Thoracic aorta (tissue), 2 donors: ENCODE measurements at regions not wholly inside any gene's neighbourhood (a gene's known extent, or its start where the extent isn't known, plus 50 kb on each side); places are given as distances from the start of the nearest gene placed in this dataset.

ENCODE experiments used
- ATAC-seq: fragments of 150-250 bp; one replicate; pipeline ENCODE4 v1.8.0; 2017; ENCODE audit warnings: low read depth; ENCODE audit not compliant: insufficient number of reproducible peaks, low FRiP score
- DNase-seq: peaks from one replicate; pipeline ENCODE4 v3.0.0-alpha.2; 2020; ENCODE audit warnings: low spot score
- H3K27ac ChIP-seq, 2 donors: fragments of 200-600 bp; sonication (generic); 1 replicate in 1 of 2; 2 replicates in 1 of 2; pipeline ENCODE4 v1.5.1; 2016; ENCODE audit warnings: mild to moderate bottlenecking in 2 of 2, moderate library complexity in 2 of 2
- H3K27me3 ChIP-seq: fragments of 200-600 bp; sonication (generic); replicated peaks from 2 replicates; pipeline ENCODE4 v1.6.0; 2016; ENCODE audit warnings: mild to moderate bottlenecking; ENCODE audit not compliant: insufficient read depth
- H3K36me3 ChIP-seq: fragments of 200-600 bp; sonication (generic); one replicate; pipeline ENCODE4 v1.5.1; 2016
- H3K4me1 ChIP-seq, 2 donors: fragments of 200-600 bp; sonication (generic); 1 replicate in 1 of 2; 2 replicates in 1 of 2; pipeline versions ENCODE4 v1.5.1 to v1.6.0; 2016; ENCODE audit warnings: low read depth in 2 of 2, mild to moderate bottlenecking in 1 of 2; ENCODE audit not compliant: control insufficient read depth in 1 of 2
- H3K4me3 ChIP-seq: fragments of 200-600 bp; sonication (generic); 2 replicates; pipeline ENCODE4 v1.5.1; 2016; ENCODE audit warnings: mild to moderate bottlenecking
- H3K9me3 ChIP-seq: fragments of 200-600 bp; sonication (generic); 2 replicates; pipeline ENCODE4 v1.5.1; 2016
- TF ChIP-seq, protein P1 (sequence below): fragments of 200-600 bp; sonication (generic); IDR thresholded peaks from one replicate; pipeline ENCODE4 v1.5.1; 2019; ENCODE audit warnings: antibody characterized with exemption

DNA sequence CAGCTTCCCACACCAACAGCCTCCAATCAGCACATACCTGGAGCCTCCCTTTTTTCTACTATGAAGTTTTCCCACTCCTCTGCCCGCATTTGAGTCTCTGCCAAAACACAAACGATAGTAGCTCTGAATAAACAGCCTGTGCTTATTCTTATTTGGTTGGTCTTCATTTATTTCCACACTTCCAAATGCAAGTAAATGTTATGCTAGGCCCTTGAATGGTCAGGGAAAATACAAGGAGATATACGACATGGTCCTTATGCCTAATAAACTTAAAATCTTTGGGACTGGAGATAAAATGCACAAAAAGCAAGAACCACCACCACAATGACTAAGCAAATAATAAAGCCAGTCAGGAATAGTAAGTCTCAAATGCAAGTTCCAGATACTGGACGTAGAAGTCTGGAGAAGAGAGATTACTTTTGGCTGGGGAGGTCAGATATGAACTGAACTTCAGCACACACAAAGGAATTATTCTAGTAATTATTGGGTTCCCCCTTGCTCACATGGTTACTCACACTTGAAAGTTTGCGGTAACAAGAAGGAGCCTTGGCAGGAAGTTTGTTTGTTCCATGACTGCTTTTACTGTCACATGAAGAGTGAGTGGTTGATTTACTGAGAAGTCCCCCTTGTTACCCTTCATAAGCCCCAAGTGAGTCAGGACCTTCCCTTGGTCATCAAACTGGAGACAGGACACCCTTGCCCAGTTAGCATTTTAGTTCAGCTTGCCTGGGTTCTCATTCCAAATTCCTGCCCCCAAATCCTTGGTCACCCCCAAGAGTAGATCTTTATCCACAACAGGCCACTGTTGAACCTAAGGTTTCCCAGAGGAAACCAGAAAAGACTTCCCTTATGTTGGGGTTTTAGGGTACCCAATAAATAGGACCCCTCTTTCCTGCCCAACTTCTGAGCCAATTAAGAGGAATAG, 511.2 kb upstream of the JARID2 start:
- H3K36me3 ChIP-seq: no peaks in the 10 kb centered on the region
- no peaks in the 10 kb centered on the region for H3K9me3 ChIP-seq
- H3K27me3 ChIP-seq: no peaks in the 10 kb centered on the region
- no peak overlapping the region for H3K4me3 ChIP-seq
- ATAC-seq (no peak), DNase-seq (no peak)
- no peaks in the 10 kb centered on the region for H3K4me1 ChIP-seq
- no peak overlapping the region for H3K27ac ChIP-seq
- TF ChIP-seq, protein P1, sequence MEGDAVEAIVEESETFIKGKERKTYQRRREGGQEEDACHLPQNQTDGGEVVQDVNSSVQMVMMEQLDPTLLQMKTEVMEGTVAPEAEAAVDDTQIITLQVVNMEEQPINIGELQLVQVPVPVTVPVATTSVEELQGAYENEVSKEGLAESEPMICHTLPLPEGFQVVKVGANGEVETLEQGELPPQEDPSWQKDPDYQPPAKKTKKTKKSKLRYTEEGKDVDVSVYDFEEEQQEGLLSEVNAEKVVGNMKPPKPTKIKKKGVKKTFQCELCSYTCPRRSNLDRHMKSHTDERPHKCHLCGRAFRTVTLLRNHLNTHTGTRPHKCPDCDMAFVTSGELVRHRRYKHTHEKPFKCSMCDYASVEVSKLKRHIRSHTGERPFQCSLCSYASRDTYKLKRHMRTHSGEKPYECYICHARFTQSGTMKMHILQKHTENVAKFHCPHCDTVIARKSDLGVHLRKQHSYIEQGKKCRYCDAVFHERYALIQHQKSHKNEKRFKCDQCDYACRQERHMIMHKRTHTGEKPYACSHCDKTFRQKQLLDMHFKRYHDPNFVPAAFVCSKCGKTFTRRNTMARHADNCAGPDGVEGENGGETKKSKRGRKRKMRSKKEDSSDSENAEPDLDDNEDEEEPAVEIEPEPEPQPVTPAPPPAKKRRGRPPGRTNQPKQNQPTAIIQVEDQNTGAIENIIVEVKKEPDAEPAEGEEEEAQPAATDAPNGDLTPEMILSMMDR: no peak

DNA sequence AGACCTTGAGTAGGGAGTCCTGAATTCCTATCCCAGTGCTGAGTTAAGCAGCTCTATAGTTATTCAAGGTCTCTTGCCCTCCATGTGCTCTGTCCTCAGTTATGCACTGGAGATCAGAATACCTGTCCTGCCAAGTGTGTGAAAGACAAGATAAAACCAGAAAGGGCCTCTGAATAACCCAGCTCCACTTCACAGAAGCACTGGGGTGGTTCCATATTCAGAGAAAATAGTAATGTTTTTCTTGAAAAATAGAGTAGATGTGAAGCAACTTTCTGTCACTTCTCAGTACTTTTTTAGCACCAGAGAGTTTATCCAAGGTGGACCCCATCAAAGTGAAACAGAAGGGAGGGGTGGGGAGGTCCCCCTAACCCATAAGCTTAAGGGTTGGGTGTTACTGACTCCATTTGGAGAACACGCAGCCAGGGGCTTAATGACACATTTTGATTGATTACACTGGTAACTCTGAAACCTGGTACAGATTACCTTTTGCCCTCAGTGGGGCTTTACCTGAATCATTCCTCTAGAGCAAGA, 509.8 kb upstream of the JARID2 start:
- DNase-seq (no peak), ATAC-seq (no peak)
- no peaks in the 10 kb centered on the region for H3K9me3 ChIP-seq
- H3K4me3 ChIP-seq: no peak overlapping the region
- no peaks in the 10 kb centered on the region for H3K4me1 ChIP-seq
- TF ChIP-seq, protein P1: no peak
- H3K36me3 ChIP-seq: no peaks in the 10 kb centered on the region
- no peaks in the 10 kb centered on the region for H3K27me3 ChIP-seq
- no peak overlapping the region for H3K27ac ChIP-seq

DNA sequence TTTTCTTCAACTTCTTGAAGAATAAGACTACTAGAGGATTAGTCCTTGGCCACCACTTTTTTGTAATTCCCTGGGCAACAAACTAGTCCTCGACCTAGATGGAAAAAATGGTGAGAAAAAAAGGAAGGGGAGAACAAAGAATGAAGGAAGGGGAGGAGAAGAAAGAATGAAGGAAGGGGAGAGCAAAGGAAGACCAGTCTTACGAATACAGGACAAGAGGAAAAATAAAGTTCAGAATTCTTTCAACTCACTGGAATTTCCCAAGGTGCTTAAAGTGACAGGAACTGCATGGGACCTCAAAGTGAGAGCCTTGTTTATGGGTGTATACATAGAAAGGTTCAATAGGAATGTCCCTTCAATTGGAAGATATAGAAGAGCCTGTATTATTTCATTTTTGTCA, 509.3 kb upstream of the JARID2 start:
- Histone ChIP-seq H3K4me3 (no peak overlapping the region), H3K36me3 (no peaks in the 10 kb centered on the region), H3K27me3 (no peaks in the 10 kb centered on the region), H3K9me3 (no peaks in the 10 kb centered on the region), H3K27ac (no peak overlapping the region), H3K4me1 (no peaks in the 10 kb centered on the region)
- ATAC-seq: no peak
- TF ChIP-seq, protein P1: no peak
- no peak for DNase-seq

DNA sequence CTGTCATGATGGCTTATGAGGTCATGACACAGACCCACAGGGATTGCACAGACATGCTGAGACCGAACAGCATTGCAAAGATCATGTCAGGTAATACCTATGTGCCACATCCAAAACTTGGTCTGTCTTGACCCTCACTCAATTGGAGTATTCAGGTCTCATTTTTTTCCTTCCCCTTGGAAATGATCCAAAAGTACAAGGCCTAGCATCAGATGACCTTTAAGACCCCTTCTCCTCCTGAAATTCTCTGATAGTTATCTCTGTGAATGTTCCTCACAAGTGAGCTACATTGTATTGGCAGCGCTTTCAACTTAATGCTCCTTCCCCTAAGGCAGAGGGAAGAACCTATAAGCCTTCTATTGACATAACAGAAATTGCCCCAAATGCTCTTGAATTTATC, 507.4 kb upstream of the JARID2 start:
- Histone ChIP-seq H3K27ac (no peak overlapping the region), H3K4me1 (no peaks in the 10 kb centered on the region), H3K36me3 (no peaks in the 10 kb centered on the region), H3K27me3 (no peaks in the 10 kb centered on the region), H3K4me3 (no peak overlapping the region), H3K9me3 (no peaks in the 10 kb centered on the region)
- no peak for DNase-seq
- no peak for ATAC-seq
- TF ChIP-seq, protein P1: no peak

DNA sequence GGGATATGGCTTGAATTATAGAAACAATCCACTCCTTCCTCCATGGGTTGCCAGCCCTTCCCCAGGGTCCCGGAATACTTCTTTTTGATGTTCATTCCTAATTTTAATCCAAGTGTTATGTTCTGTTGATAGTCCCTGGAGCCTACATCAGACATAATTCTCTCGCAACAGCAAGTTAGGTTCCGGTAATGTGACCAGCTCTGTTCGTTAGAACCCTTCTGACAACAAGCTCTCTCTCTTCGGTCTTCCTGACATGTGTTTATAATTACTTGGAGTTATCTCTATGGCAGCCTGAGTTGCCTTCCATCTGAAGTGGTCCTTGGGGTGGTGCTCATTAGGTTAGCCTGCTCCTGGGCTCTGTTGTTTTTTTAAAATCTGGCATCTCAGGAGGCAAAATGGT, 506.9 kb upstream of the JARID2 start:
- no peaks in the 10 kb centered on the region for H3K9me3 ChIP-seq
- ATAC-seq: no peak
- H3K4me3 ChIP-seq: no peak overlapping the region
- H3K27me3 ChIP-seq: no peaks in the 10 kb centered on the region
- DNase-seq: no peak
- H3K36me3 ChIP-seq: no peaks in the 10 kb centered on the region
- TF ChIP-seq, protein P1: no peak
- no peak overlapping the region for H3K27ac ChIP-seq
- no peaks in the 10 kb centered on the region for H3K4me1 ChIP-seq
